Effector CD8-positive, alpha-beta T cell (primary cell): ENCODE measurements at regions not wholly inside any gene's neighbourhood (a gene's known extent, or its start where the extent isn't known, plus 50 kb on each side); places are given as distances from the start of the nearest gene placed in this dataset.

Experiments used
- DNase-seq: peaks from one replicate; lab custom pipeline; 2025; lab: John Stamatoyannopoulos, UW

GRCh38 chr22:48085901-48086645 lies 1323.6 kb downstream of the TBC1D22A start:
- DNase-seq: no peak

DNA sequence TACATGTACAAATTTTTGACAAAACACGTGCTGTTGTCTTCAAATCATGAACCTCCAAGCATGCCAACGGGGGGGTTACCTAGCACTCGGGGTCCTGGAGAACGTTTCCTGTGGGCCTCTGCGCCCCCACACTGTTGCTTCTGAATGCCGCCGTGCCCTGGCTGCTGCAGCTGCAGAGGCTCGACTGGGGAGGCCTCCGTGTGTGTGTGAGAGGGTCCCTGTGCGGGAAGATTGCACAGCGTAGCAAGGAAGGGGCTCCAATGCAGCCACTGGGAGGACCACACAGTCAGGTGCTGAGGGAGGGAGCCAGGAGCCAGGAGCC lies 1322.2 kb downstream of the TBC1D22A start:
- DNase-seq: no peak

DNA sequence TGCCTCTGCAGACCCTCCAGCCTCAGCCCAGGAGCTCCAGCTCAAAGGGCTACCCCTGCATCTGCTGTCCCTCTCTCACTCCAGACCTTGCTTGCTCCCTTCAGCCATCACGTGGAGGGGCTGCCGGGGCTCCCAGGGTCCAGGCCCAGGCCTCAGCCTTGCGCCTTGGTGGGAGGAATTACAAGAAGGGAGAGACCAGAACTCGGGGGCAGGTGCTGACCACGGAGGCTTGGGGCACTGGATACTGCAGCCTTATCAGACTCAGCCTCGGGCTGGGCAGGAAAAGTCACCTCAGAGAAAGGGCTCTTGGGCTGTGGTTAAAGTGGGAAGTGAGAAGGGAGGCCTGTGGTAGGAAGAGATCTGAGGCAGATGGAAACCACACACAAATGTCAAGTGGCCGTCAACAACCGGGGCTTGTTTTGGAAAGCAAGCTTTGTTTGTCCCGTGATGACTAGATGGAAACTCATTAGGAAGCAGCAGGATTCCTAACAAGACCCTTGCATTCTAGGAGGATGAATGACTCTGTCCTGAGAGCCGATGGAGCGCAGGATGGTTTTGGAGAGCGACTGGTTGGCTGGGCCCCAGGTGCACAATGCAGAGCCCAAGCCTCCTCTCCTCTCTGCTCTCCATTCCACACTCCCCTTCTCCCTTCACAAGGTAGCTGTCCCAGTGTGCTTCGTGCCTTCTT lies 1321.7 kb downstream of the TBC1D22A start:
- DNase-seq: no peak

DNA sequence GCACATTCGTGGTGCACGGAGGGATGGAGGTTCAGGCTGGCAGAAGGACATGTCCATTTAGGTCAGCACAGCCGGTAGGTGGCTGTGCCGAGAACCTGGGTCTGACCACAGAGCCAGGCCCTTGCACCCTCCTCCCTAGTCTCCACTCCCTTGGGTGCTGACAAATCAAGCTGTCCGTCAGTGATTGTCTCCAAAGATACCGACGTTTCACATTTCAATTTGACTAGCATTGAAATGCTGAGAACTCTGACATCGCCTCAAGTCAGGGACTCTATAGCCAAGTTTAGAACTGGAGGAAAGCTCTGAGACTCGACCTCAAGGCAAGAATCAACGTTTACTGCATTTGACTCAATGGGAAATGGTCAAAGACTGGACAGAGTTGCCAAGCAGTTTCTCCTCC lies 1321.1 kb downstream of the TBC1D22A start:
- no peak for DNase-seq

- DNase-seq: no peak
Observed at GRCh38 chr22:48082284-48082683, 1319.8 kb downstream of the TBC1D22A start.

GRCh38 chr22:48081281-48081680 lies 1318.8 kb downstream of the TBC1D22A start:
- no peak for DNase-seq

- no peak for DNase-seq
Observed at GRCh38 chr22:48080316-48081165, 1318.1 kb downstream of the TBC1D22A start.

DNA sequence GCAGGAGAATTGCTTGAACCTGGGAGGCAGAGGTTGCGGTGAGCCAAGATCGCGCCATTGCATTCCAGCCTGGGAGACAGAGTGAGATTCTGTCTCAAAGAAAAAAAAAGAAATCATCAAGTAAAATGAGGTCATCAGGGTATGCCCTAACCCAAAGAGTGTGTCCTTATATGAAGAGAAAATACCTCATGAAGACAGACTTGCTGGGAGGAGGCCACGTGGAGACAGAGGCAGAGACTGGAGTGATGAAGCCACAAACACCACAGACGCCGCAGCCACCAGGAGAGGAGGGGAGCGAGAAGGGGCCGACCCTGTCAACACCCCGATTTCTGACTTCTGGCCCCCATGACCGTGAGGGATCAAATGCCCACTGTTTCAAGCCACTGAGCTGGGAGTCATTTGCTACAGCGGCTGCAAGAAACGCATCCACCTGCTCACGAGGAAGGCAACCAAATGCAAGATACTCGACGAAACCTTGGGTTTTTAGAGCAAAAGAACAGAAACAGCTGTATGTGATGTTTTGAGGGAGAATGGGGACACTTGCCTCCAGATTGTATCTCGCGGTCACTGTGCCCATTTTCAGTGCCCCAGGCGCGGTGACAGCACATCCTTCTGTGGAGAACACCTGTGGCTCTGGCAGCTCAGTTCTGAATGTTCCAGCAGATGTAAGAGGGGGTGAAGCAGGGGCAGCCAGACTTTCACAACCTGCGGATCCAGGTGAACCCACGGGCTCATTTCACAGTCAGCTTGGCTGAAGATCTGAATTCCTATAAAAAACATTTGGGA lies 1317.2 kb downstream of the TBC1D22A start:
- DNase-seq: no peak

- DNase-seq: no peak
Observed at GRCh38 chr22:48078825-48079224, 1316.4 kb downstream of the TBC1D22A start.

GRCh38 chr22:48077699-48078098 lies 1315.2 kb downstream of the TBC1D22A start:
- no peak for DNase-seq

- DNase-seq: no peak
Observed at GRCh38 chr22:48076008-48076407, 1313.6 kb downstream of the TBC1D22A start.

DNA sequence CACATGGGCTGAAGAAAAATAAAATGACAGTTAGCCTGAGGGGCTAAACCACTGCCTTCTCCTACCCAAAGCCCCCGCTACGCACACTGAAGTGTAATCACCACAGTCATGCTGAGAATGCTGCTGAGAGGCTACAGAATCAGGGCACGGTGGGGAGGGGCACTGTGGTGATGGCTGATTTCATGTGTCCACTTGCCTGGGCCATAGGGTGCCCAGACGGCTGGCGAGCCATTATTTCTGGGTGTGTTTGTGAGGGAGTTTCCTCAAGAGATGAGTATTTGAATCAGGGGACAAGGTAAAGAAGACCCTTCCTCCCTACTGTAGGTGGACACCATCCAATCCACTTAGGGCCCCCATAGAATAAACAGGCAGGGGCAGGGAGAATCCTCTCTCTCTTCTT lies 1313.2 kb downstream of the TBC1D22A start:
- DNase-seq: no peak

DNA sequence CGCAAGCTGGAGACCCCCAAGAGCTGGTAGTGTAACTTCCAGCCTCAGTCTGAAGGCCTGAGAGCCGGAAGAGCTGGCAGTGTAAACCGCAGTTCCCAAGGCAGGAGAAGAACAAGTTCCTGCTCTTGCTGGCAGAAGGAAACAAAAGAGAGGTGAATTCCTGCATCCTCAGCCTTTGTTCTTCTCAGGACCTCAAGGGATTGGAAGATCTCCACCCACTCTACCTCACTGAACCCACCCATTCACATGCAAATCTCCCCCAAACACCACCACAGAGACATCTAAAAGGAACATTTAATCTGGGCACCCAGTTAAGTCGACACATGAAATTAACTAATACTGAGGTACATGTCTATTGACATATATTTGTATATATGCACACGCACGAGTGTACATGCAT lies 1310.3 kb downstream of the TBC1D22A start:
- no peak for DNase-seq

GRCh38 chr22:48071828-48072227 lies 1309.4 kb downstream of the TBC1D22A start:
- DNase-seq: no peak

DNA sequence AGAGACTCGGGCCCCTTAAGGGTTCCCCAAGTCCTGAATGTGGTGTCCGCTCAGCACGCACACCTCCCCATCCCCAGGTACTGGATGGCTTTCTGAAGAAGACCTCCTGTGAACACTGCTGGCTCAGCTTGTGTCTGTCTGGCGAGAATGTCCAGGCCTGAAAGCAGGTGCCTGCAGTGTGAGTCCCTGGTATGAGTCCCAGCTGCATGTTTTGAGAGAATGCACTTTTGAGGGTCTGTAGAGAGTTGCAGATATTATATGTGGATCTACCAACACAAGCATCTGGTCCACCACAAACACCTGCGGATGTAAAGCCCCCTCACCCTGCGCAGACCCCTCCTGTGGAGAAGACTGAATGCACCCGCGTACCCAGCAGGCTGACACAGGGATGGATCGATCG lies 1308.9 kb downstream of the TBC1D22A start:
- no peak for DNase-seq

DNA sequence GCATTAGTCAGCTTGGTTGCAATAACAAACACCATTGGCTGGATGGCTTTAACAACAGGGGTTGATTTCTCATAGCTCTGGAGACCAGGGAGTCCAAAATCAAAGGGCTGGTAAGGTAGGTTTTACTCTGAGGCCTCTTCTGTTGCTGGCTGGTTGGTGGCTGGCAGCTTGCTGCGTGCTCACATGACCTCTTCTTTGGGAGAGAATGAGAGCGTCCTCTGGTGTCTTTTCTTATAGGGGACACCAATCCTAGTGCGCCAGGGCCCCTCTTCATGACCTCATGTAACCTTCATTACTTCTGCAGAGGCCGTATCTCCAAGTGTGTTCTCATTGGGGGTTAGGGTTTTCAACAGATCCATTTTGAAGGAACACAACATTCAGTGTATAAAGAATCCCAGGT lies 1308.3 kb downstream of the TBC1D22A start:
- DNase-seq: no peak

- no peak for DNase-seq
Observed at GRCh38 chr22:48070083-48070482, 1307.6 kb downstream of the TBC1D22A start.

DNA sequence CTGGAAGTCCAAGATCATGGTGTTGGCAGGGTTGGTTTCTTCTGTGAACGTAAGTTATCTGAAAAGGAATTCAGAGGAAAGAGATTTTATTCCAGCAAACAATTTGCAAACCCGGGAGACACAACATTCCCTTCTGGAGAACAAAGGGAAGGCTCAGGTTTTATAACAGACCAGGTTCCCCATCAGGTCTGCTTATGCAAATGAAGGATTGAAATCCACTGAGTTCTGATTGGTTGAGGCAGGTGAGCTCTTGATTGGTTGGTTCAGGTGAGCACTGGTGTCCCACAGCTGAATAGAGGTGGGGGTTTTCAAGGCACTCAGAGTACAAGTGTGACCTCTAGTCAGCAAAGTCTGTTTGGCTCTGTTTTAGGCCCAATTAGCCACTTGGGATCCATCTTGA lies 1306.8 kb downstream of the TBC1D22A start:
- no peak for DNase-seq

DNA sequence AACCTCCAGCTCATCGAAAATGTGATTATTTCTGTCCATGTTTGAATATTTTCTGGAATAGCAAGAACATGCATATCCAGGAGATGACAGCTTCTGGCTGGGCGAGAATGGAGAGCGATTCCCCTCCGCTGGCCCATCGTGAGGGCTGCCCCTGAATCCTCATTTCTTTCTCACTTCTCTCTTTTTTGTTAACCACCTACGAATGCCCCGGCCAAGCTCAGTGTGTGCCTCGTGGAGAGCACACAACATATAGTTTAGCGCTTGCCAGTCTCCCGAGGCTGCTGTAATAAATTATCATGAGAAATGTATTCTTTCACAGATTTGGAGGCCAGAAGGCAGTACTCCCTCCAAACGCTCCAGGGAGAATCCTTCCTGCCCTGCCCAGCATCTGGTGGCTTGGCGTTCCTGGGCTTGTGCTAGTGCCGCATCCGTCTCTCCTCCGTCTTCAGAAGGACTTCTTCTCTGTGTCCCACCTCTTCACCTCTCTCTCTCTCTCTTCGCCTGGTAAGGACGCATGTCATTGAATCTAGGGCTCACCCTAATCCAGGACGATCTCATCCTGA lies 1306.0 kb downstream of the TBC1D22A start:
- DNase-seq: no peak

- no peak for DNase-seq
Observed at GRCh38 chr22:48065892-48066291, 1303.4 kb downstream of the TBC1D22A start.

DNA sequence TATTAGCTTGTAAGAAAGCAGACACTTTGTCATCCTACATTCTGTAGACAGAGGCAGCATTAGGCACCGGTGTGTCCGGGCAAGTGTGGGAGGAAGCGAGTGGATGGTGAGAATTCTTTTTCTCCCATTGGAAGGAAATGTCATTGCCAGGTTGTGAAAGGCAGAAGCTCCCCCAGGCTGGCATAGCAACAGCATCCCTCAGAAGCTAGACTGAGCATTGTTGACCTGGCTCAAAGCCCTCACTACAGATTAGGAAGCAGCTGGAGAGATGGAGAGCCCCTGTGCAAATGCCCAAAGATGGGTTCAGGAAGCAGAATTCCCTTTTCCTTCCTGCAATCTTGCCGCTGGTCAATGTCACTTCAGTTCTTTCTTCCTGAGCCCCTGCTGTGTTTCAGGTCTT lies 1299.3 kb downstream of the TBC1D22A start:
- no peak for DNase-seq

- no peak for DNase-seq
Observed at GRCh38 chr22:48060266-48060665, 1297.8 kb downstream of the TBC1D22A start.
